Right atrium auricular region (tissue), 2 donors: ENCODE measurements at regions not wholly inside any gene's neighbourhood (a gene's known extent, or its start where the extent isn't known, plus 50 kb on each side); places are given as distances from the start of the nearest gene placed in this dataset.

Experiments used
- DNase-seq: peaks from one replicate; pipeline ENCODE4 v3.0.0-alpha.2; 2019; ENCODE audit warnings: low spot score
- H3K27ac ChIP-seq, 2 donors: fragments of 200-600 bp; sonication (generic); 1 replicate in 1 of 2; 2 replicates in 1 of 2; pipeline ENCODE4 v1.5.1; 2016 to 2019
- H3K27me3 ChIP-seq, 2 donors: fragments of 200-600 bp; sonication (generic); one replicate each; pipeline versions ENCODE4 v1.5.1 to v1.6.0; 2017 to 2019
- H3K36me3 ChIP-seq: fragments of 200-600 bp; sonication (generic); one replicate; pipeline ENCODE4 v1.5.1; 2016
- H3K4me1 ChIP-seq, 2 donors: fragments of 200-600 bp; sonication (generic); one replicate each; pipeline versions ENCODE4 v1.5.1 to v1.6.0; 2017 to 2019
- H3K4me3 ChIP-seq, 2 donors: fragments of 200-600 bp; sonication (generic); 1 replicate in 1 of 2; 2 replicates in 1 of 2; pipeline ENCODE4 v1.5.1; 2017 to 2019; ENCODE audit warnings: mild to moderate bottlenecking in 1 of 2, moderate library complexity in 1 of 2
- H3K9me3 ChIP-seq, 2 donors: fragments of 200-600 bp; sonication (generic); one replicate each; pipeline ENCODE4 v1.5.1; 2019
- CTCF ChIP-seq, 2 donors: fragments of 200-600 bp; sonication (generic); IDR thresholded peaks; one replicate each; pipeline ENCODE4 v1.5.1; 2019; ENCODE audit warnings: antibody characterized with exemption in 2 of 2

DNA sequence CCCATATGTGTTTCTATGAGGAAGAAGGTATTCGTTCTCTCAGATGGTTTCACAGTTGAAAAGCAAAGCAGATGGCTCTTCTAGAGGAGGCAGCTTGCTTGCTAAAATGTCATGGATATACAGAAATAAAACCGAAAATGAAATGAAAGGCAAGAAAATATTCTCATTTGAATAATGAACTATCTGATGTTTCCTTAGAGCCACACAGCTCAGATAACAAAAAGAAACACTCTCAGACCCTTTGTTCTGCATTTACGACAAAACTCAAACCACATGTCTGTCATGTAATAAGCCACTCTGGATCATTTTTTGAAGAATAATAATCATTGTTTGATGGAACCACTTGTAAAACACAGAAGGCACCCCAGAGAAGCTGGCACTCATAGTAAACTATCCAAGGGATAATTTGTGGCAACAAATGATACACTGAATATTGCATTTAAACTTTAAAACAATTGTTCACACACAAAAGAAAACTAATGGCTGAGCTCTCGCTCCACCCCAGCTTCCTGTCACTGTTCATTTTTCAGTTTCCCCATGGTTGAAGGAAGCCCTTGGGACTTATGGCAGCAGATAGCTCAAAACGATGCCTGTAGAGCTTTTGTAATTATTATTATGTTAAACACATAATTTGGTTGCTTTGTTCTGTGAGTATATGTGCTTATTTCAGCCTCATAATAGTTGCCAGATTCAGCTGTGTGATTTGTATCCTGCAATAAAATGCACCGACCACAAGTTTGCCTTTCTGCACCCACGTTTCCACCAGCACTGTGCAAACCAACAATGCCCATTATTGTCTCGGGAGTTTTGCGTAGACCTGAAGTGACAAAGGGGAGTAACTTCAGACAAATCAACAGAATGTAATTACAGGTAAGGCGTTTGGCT, 256.0 kb downstream of the TMEM167A start:
- DNase-seq, result no peak
- no peak overlapping the region for H3K27ac ChIP-seq
- no peaks in the 10 kb centered on the region for H3K4me1 ChIP-seq
- H3K9me3 ChIP-seq, result no peaks in the 10 kb centered on the region
- H3K36me3 ChIP-seq, result no peaks in the 10 kb centered on the region
- no peak overlapping the region for H3K4me3 ChIP-seq
- H3K27me3 ChIP-seq, result no peaks in the 10 kb centered on the region
- TF ChIP-seq CTCF (IDR thresholded peaks at IDR 0.05), result no peak

DNA sequence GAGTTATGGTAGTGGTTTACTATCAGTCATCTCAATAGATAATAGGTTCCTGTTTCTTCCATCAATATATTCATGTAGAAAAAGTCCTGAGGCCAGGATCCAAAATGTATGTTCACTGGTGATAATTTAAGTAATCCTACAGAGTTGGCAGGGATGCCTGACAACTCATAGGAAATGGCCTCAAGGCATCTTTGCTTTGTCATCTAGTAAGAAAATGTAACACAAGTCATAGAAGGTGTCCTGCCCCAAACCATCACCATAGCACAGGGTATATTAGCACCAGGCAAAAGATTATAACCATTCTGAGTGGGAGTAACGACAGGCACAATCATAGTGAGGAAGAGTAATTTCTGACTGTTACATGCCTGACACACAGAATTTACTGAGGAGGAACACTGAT, 257.0 kb downstream of the TMEM167A start:
- no peaks in the 10 kb centered on the region for H3K9me3 ChIP-seq
- H3K27ac ChIP-seq, result no peak overlapping the region
- no peak for TF ChIP-seq CTCF (IDR thresholded peaks at IDR 0.05)
- H3K4me1 ChIP-seq, result no peaks in the 10 kb centered on the region
- no peak for DNase-seq
- H3K4me3 ChIP-seq, result no peak overlapping the region
- H3K36me3 ChIP-seq, result no peaks in the 10 kb centered on the region
- no peaks in the 10 kb centered on the region for H3K27me3 ChIP-seq

DNA sequence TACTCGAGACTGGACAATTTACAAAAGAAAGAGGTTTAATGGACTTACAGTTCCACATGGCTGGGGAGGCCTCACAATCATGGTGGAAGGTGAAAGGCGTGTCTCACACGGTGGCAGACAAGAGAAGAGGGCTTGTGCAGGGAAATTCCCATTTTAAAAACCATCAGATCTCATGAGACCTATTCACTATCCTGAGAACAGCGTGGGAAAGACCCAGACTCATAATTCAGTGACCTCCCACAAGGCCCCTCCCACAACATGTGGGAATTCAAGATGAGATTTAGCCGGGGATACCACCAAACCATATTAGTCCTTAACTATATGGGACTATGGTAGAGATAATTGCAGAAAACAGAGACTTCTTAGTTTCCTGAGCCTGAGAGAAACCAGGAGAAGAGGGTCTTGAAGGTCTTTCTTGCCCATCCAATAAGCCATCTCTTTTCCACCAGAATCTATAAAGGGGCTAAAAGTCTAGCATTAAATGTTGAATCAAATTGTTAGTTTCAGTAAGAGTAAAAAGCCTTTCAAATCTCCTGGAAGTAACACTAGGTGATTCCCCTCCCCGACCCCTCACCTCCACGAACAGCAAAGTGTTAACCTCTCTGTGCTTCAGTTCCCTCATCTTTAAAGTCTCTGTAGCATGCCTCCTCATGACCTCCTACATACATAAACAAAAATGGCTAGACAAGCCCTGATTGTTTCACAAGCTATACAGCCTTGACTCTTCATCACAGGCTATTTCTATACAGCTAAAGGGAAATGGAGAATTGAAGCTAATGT, 259.1 kb downstream of the TMEM167A start:
- Histone ChIP-seq H3K36me3 (no peaks in the 10 kb centered on the region), H3K4me1 (no peaks in the 10 kb centered on the region), H3K27me3 (no peaks in the 10 kb centered on the region), H3K9me3 (no peaks in the 10 kb centered on the region), H3K27ac (no peak overlapping the region), H3K4me3 (no peak overlapping the region)
- no peak for TF ChIP-seq CTCF (IDR thresholded peaks at IDR 0.05)
- no peak for DNase-seq

GRCh38 chr5:82816926-82817325, 260.3 kb downstream of the TMEM167A start:
- Histone ChIP-seq H3K4me1 (no peaks in the 10 kb centered on the region), H3K9me3 (no peaks in the 10 kb centered on the region), H3K27ac (no peak overlapping the region), H3K4me3 (no peak overlapping the region), H3K36me3 (no peaks in the 10 kb centered on the region), H3K27me3 (no peaks in the 10 kb centered on the region)
- DNase-seq, result no peak
- no peak for TF ChIP-seq CTCF (IDR thresholded peaks at IDR 0.05)

- Histone ChIP-seq H3K9me3 (no peaks in the 10 kb centered on the region), H3K4me1 (no peaks in the 10 kb centered on the region), H3K27ac (no peak overlapping the region), H3K4me3 (no peak overlapping the region), H3K36me3 (no peaks in the 10 kb centered on the region), H3K27me3 (no peaks in the 10 kb centered on the region)
- DNase-seq, result no peak
- no peak for TF ChIP-seq CTCF (IDR thresholded peaks at IDR 0.05)
Measured at GRCh38 chr5:82815871-82816270, 261.3 kb downstream of the TMEM167A start.
